Skeletal muscle tissue (tissue), 3 donors: ENCODE measurements at regions not wholly inside any gene's neighbourhood (a gene's known extent, or its start where the extent isn't known, plus 50 kb on each side); places are given as distances from the start of the nearest gene placed in this dataset.

Experiments
- H3K27ac ChIP-seq: one replicate; pipeline ENCODE4 v1.7.0; 2013; ENCODE audit warnings: mild to moderate bottlenecking, low read depth, low read length, inconsistent platforms
- H3K27me3 ChIP-seq, 3 donors: one replicate each; pipeline ENCODE4 v1.7.0; 2013; ENCODE audit warnings: low read length in 3 of 3; ENCODE audit not compliant: control insufficient read depth in 3 of 3, insufficient read depth in 3 of 3
- H3K36me3 ChIP-seq, 3 donors: one replicate each; pipeline ENCODE4 v1.7.0; 2013; ENCODE audit warnings: low read length in 3 of 3; ENCODE audit not compliant: control insufficient read depth in 3 of 3, insufficient read depth in 3 of 3
- H3K4me1 ChIP-seq, 3 donors: one replicate each; pipeline ENCODE4 v1.7.0; 2013; ENCODE audit warnings: low read length in 3 of 3, mild to moderate bottlenecking in 3 of 3; ENCODE audit not compliant: control insufficient read depth in 3 of 3, insufficient read depth in 3 of 3
- H3K4me3 ChIP-seq, 3 donors: one replicate each; pipeline ENCODE4 v1.7.0; 2013; ENCODE audit warnings: low read length in 3 of 3
- H3K9ac ChIP-seq, 3 donors: one replicate each; pipeline ENCODE4 v1.7.0; 2013; ENCODE audit warnings: low read length in 3 of 3, mild to moderate bottlenecking in 3 of 3, moderate library complexity in 2 of 3, low read depth in 1 of 3
- H3K9me3 ChIP-seq, 3 donors: one replicate each; pipeline ENCODE4 v1.7.0; 2013; ENCODE audit warnings: low read length in 3 of 3; ENCODE audit not compliant: control insufficient read depth in 3 of 3
- donor health status: Osteomylitis.

GRCh38 chr18:1564793-1565192 lies 660.1 kb downstream of the ADCYAP1 start:
- H3K36me3 ChIP-seq = no peaks in the 10 kb centered on the region
- no peak overlapping the region for H3K27ac ChIP-seq
- no peak overlapping the region for H3K9ac ChIP-seq
- no peaks in the 10 kb centered on the region for H3K4me1 ChIP-seq
- no peaks in the 10 kb centered on the region for H3K27me3 ChIP-seq
- H3K4me3 ChIP-seq = no peak overlapping the region
- H3K9me3 ChIP-seq = no peaks in the 10 kb centered on the region

- no peaks in the 10 kb centered on the region for H3K4me1 ChIP-seq
- no peaks in the 10 kb centered on the region for H3K9me3 ChIP-seq
- H3K27me3 ChIP-seq = no peaks in the 10 kb centered on the region
- no peak overlapping the region for H3K27ac ChIP-seq
- no peak overlapping the region for H3K4me3 ChIP-seq
- no peaks in the 10 kb centered on the region for H3K36me3 ChIP-seq
- H3K9ac ChIP-seq = no peak overlapping the region
These were observed 666.5 kb downstream of the ADCYAP1 start for GRCh38 chr18:1571206-1571605.

GRCh38 chr18:1573732-1574131 lies 669.1 kb downstream of the ADCYAP1 start:
- no peak overlapping the region for H3K4me3 ChIP-seq
- no peaks in the 10 kb centered on the region for H3K4me1 ChIP-seq
- H3K9ac ChIP-seq = no peak overlapping the region
- H3K27me3 ChIP-seq = no peaks in the 10 kb centered on the region
- H3K36me3 ChIP-seq = no peaks in the 10 kb centered on the region
- no peak overlapping the region for H3K27ac ChIP-seq
- H3K9me3 ChIP-seq = no peaks in the 10 kb centered on the region

- Histone ChIP-seq H3K27me3 (no peaks in the 10 kb centered on the region), H3K4me3 (no peak overlapping the region), H3K4me1 (no peaks in the 10 kb centered on the region), H3K36me3 (no peaks in the 10 kb centered on the region), H3K9me3 (no peaks in the 10 kb centered on the region), H3K27ac (no peak overlapping the region), H3K9ac (no peak overlapping the region)
These were observed 670.4 kb downstream of the ADCYAP1 start for GRCh38 chr18:1575084-1575483.

- Histone ChIP-seq H3K9me3 (no peaks in the 10 kb centered on the region), H3K27me3 (no peaks in the 10 kb centered on the region), H3K4me3 (no peak overlapping the region), H3K27ac (no peak overlapping the region), H3K36me3 (no peaks in the 10 kb centered on the region), H3K4me1 (no peaks in the 10 kb centered on the region), H3K9ac (no peak overlapping the region)
These were observed 673.8 kb downstream of the ADCYAP1 start for GRCh38 chr18:1578505-1578904.

GRCh38 chr18:1581581-1581980 lies 676.9 kb downstream of the ADCYAP1 start:
- Histone ChIP-seq H3K27ac (no peak overlapping the region), H3K27me3 (no peaks in the 10 kb centered on the region), H3K36me3 (no peaks in the 10 kb centered on the region), H3K9ac (no peak overlapping the region), H3K9me3 (no peaks in the 10 kb centered on the region), H3K4me1 (no peaks in the 10 kb centered on the region), H3K4me3 (no peak overlapping the region)

- no peaks in the 10 kb centered on the region for H3K4me1 ChIP-seq
- no peak overlapping the region for H3K27ac ChIP-seq
- H3K27me3 ChIP-seq = no peaks in the 10 kb centered on the region
- no peak overlapping the region for H3K4me3 ChIP-seq
- H3K36me3 ChIP-seq = no peaks in the 10 kb centered on the region
- H3K9me3 ChIP-seq = no peaks in the 10 kb centered on the region
- no peak overlapping the region for H3K9ac ChIP-seq
These were observed 681.3 kb downstream of the ADCYAP1 start for GRCh38 chr18:1585881-1586488.

- H3K4me1 ChIP-seq = no peaks in the 10 kb centered on the region
- no peaks in the 10 kb centered on the region for H3K36me3 ChIP-seq
- H3K4me3 ChIP-seq = no peak overlapping the region
These were observed 688.4 kb downstream of the ADCYAP1 start for GRCh38 chr18:1593091-1593490.

GRCh38 chr18:1595195-1595594 lies 690.5 kb downstream of the ADCYAP1 start:
- Histone ChIP-seq H3K27ac (no peak overlapping the region), H3K36me3 (no peaks in the 10 kb centered on the region), H3K9me3 (no peaks in the 10 kb centered on the region), H3K4me3 (no peak overlapping the region), H3K27me3 (no peaks in the 10 kb centered on the region), H3K9ac (no peak overlapping the region), H3K4me1 (no peaks in the 10 kb centered on the region)

More at GRCh38 chr18:1593091-1593490, 688.4 kb downstream of the ADCYAP1 start:
- H3K9ac ChIP-seq = no peak overlapping the region
- H3K27ac ChIP-seq = no peak overlapping the region
- no peaks in the 10 kb centered on the region for H3K27me3 ChIP-seq
- H3K9me3 ChIP-seq = no peaks in the 10 kb centered on the region

GRCh38 chr18:1599196-1599595 lies 694.5 kb downstream of the ADCYAP1 start:
- H3K9me3 ChIP-seq = no peaks in the 10 kb centered on the region
- H3K36me3 ChIP-seq = no peaks in the 10 kb centered on the region
- no peak overlapping the region for H3K27ac ChIP-seq

More at GRCh38 chr18:1599196-1599595, 694.5 kb downstream of the ADCYAP1 start:
- no peaks in the 10 kb centered on the region for H3K4me1 ChIP-seq
- H3K27me3 ChIP-seq = no peaks in the 10 kb centered on the region
- H3K9ac ChIP-seq = no peak overlapping the region
- no peak overlapping the region for H3K4me3 ChIP-seq
